HFFc6 (cell line): ENCODE measurements at regions not wholly inside any gene's neighbourhood (a gene's known extent, or its start where the extent isn't known, plus 50 kb on each side); places are given as distances from the start of the nearest gene placed in this dataset.

Experiments used
- DNase-seq: peaks from one replicate; pipeline ENCODE4 v3.0.0-alpha.2; 2018
- H3K27ac Mint-ChIP-seq: 2 replicates; pipeline ENCODE4 v1.8.0; 2020; ENCODE audit warnings: mild to moderate bottlenecking, mixed read lengths
- H3K27me3 Mint-ChIP-seq: 2 replicates; pipeline ENCODE4 v1.8.0; 2021; ENCODE audit warnings: mild to moderate bottlenecking, moderate library complexity, mixed read lengths; ENCODE audit not compliant: insufficient read depth
- H3K36me3 Mint-ChIP-seq: 2 replicates; pipeline ENCODE4 v1.8.0; 2021; ENCODE audit warnings: low read depth, mixed read lengths
- H3K4me1 Mint-ChIP-seq: 2 replicates; pipeline ENCODE4 v1.8.0; 2020; ENCODE audit warnings: low read depth, mixed read lengths
- H3K4me3 Mint-ChIP-seq: 2 replicates; pipeline ENCODE4 v1.8.0; 2020; ENCODE audit warnings: mild to moderate bottlenecking, moderate library complexity, mixed read lengths
- H3K9me3 Mint-ChIP-seq: 2 replicates; pipeline ENCODE4 v1.8.0; 2020; ENCODE audit warnings: mild to moderate bottlenecking, mixed read lengths
- CTCF ChIP-seq: fragments of 200-600 bp; sonication (generic); IDR thresholded peaks from 2 replicates; pipeline ENCODE4 v1.5.0; 2021; ENCODE audit warnings: antibody characterized with exemption, mild to moderate bottlenecking

- Mint-ChIP-seq H3K4me3 (no peak overlapping the region), H3K4me1 (peaks cover 8% of the 10 kb centered on the region; the same call in 1 of the 2 replicates), H3K27ac (no peak overlapping the region), H3K9me3 (no peaks in the 10 kb centered on the region), H3K27me3 (peaks cover 7% of the 10 kb centered on the region), H3K36me3 (no peaks in the 10 kb centered on the region)
- no peak for TF ChIP-seq CTCF
- DNase-seq, result no peak
These were observed 126.9 kb upstream of the DNAH14 start for GRCh38 chr1:224802617-224803016.

GRCh38 chr1:224804220-224804619, 125.3 kb upstream of the DNAH14 start:
- Mint-ChIP-seq H3K4me1 (peaks cover 2% of the 10 kb centered on the region; the same call in 1 of the 2 replicates), H3K36me3 (no peaks in the 10 kb centered on the region), H3K4me3 (no peak overlapping the region), H3K27me3 (peaks cover 3% of the 10 kb centered on the region), H3K9me3 (no peaks in the 10 kb centered on the region), H3K27ac (no peak overlapping the region)
- no peak for DNase-seq
- no peak for TF ChIP-seq CTCF

GRCh38 chr1:224805889-224806288, 123.6 kb upstream of the DNAH14 start:
- Mint-ChIP-seq H3K4me1 (no peaks in the 10 kb centered on the region), H3K36me3 (no peaks in the 10 kb centered on the region), H3K4me3 (no peak overlapping the region), H3K27me3 (peaks cover 2% of the 10 kb centered on the region), H3K9me3 (peaks cover 4% of the 10 kb centered on the region; the same call in 1 of the 2 replicates), H3K27ac (no peak overlapping the region)
- TF ChIP-seq CTCF, result no peak
- no peak for DNase-seq

- H3K4me3 Mint-ChIP-seq, result no peak overlapping the region
- H3K4me1 Mint-ChIP-seq, result no peaks in the 10 kb centered on the region
- H3K36me3 Mint-ChIP-seq, result no peaks in the 10 kb centered on the region
These were observed 120.3 kb upstream of the DNAH14 start for GRCh38 chr1:224809137-224809536.

GRCh38 chr1:224809613-224810012, 119.9 kb upstream of the DNAH14 start:
- Mint-ChIP-seq H3K27me3 (peaks cover 7% of the 10 kb centered on the region), H3K36me3 (no peaks in the 10 kb centered on the region), H3K4me3 (no peak overlapping the region), H3K27ac (no peak overlapping the region), H3K4me1 (no peaks in the 10 kb centered on the region), H3K9me3 (peaks cover 5% of the 10 kb centered on the region; the same call in 1 of the 2 replicates)
- no peak for DNase-seq
- no peak for TF ChIP-seq CTCF

More at GRCh38 chr1:224809137-224809536, 120.3 kb upstream of the DNAH14 start:
- DNase-seq, result no peak
- H3K27me3 Mint-ChIP-seq, result peaks cover 7% of the 10 kb centered on the region
- no peak for TF ChIP-seq CTCF
- peaks cover 5% of the 10 kb centered on the region; the same call in 1 of the 2 replicates for H3K9me3 Mint-ChIP-seq
- no peak overlapping the region for H3K27ac Mint-ChIP-seq

- Mint-ChIP-seq H3K27ac (no peak overlapping the region), H3K27me3 (peaks cover 12% of the 10 kb centered on the region; the same call in 1 of the 2 replicates), H3K4me1 (no peaks in the 10 kb centered on the region), H3K4me3 (no peak overlapping the region), H3K36me3 (no peaks in the 10 kb centered on the region), H3K9me3 (peaks cover 5% of the 10 kb centered on the region; the same call in 1 of the 2 replicates)
- no peak for DNase-seq
- TF ChIP-seq CTCF, result no peak
These were observed 117.9 kb upstream of the DNAH14 start for GRCh38 chr1:224811564-224811963.
